ENCODE measurements at regions not wholly inside any gene's neighbourhood (a gene's known extent, or its start where the extent isn't known, plus 50 kb on each side); places are given as distances from the start of the nearest gene placed in this dataset.

GRCh38 chr18:22084547-22084946 lies 84.8 kb upstream of the GATA6 start (continued):
- no peak for TF ChIP-seq PRDM4 (CRISPR knock-in tag; IDR thresholded peaks at IDR 0.05; ENCODE audit: borderline replicate concordance)
- TF ChIP-seq RAD51 (IDR thresholded peaks at IDR 0.05; ENCODE audit: borderline replicate concordance), result no peak
- TF ChIP-seq KDM6A (CRISPR knock-in tag; IDR thresholded peaks at IDR 0.05; ENCODE audit: low read depth), result no peak
- no peak for TF ChIP-seq ATF7-NPFF (CRISPR knock-in tag; IDR thresholded peaks at IDR 0.05; ENCODE audit: low read depth)
- TF ChIP-seq TEF (CRISPR knock-in tag; IDR thresholded peaks at IDR 0.05), result no peak
- no peak for TF ChIP-seq MED8 (CRISPR knock-in tag; IDR thresholded peaks at IDR 0.05; ENCODE audit: insufficient replicate concordance)
- TF ChIP-seq ZNF800 (CRISPR knock-in tag; IDR thresholded peaks at IDR 0.05), result no peak
- TF ChIP-seq ZNF296 (CRISPR knock-in tag; conservative IDR thresholded peaks at IDR 0.05), result no peak
- no peak for TF ChIP-seq ZNF772 (CRISPR knock-in tag; IDR thresholded peaks at IDR 0.05)
- TF ChIP-seq RFXANK (CRISPR knock-in tag; IDR thresholded peaks at IDR 0.05), result no peak
- no peak for TF ChIP-seq GPN1 (CRISPR knock-in tag; IDR thresholded peaks at IDR 0.05; ENCODE audit: borderline replicate concordance)
- TF ChIP-seq ZBTB10 (CRISPR knock-in tag; IDR thresholded peaks at IDR 0.05; ENCODE audit: borderline replicate concordance), result no peak
- TF ChIP-seq ZNF501 (CRISPR knock-in tag; IDR thresholded peaks at IDR 0.05), result peak; percentile 49; the same call in 1 of the 2 replicates
- no peak for TF ChIP-seq ZNF142 (CRISPR knock-in tag; IDR thresholded peaks at IDR 0.05)
- TF ChIP-seq ZSCAN29 (CRISPR knock-in tag; conservative IDR thresholded peaks at IDR 0.05), result no peak
